Fibroblast of skin of left quadriceps (primary cell): ENCODE measurements at regions not wholly inside any gene's neighbourhood (a gene's known extent, or its start where the extent isn't known, plus 50 kb on each side); places are given as distances from the start of the nearest gene placed in this dataset.
A peak's percentile ranks its signal among the peaks of the same experiment; 100 is the strongest.
"Not testable (repeated sequence)": the region's sequence is repeated elsewhere in the genome, so short reads cannot be mapped to it uniquely, and the experiment has no call there.

ENCODE experiments used
- DNase-seq, 2 experiments: peaks; one replicate each; pipeline ENCODE4 v3.0.0-alpha.2; 2013; ENCODE audit warnings: low read depth in 2 of 2

DNA sequence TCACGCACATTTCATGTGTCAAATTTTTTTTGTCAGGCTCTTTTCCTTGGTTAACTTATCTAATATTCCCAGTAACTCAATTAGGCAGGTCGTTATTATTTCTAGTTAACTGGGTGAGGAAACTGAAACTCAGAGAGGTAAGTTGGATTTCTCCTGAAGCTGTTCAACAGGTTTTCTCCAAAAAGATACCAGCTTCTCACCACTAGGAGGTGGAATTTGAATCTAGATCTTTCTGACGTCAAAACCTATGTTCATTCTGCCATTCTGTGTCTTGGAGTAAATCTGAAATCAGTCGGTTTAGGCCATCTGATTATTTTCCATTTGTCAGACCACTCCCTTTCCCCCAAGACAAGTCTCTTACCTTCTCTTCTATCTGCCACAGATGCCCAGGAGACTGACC is 572.9 kb downstream of the ACTL7B start:
- no peak for DNase-seq

DNA sequence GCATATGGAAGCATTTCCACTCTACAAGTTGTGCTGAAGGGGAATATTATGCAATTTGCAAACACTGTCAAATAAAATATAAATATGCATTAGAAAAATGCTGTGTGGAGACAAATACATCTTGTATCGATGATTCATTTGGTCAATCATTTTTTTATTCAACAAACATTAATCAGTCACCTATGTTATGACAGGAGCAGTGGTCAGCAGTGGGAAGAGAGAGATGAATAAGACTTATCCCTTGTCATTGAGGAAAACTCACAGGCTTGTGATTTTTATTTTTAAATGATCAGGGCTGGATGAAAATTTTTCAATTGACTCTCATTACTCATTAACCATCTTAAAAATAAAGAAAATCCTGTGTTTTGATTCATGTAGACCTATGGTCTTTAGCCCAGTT is 574.1 kb downstream of the ACTL7B start:
- DNase-seq, result no peak

DNA sequence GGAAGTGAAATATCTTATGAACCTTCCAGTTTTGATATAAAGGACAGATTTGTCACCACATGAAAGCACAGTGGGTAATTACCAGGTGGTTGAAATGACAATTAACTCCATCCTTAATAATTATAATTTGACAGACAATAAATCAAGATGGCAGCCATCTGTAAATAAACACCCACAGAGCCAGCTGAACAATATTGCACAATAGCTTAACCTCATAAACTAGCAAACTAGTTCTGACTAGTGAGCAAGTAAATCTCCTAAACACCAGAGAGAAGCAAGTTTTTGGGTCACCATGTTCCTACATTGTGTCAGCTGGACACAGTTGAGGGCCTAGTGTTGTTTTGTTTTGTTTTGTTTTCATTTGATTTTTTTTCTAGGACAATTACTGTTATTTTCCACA is 577.4 kb downstream of the ACTL7B start:
- no peak for DNase-seq

DNA sequence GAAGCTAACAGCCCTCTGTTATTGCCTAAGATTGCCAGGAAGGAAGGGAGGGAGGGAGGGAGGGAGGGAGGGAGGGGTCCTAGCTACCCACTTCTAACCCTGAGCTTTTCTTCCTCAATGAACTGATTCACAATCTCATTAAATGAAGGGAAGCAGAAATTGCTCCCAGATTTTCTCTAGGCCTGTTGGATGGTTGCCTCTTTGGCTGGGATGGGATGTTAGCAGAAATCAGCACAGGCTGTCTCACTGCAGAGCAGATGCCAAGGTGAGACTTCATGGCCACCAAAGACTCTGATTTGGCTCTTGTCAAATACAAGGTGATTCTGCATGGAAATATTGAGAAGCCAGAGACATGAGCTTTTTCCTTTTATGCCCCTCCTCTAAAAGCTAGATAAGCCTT is 578.6 kb downstream of the ACTL7B start:
- no peak for DNase-seq

DNA sequence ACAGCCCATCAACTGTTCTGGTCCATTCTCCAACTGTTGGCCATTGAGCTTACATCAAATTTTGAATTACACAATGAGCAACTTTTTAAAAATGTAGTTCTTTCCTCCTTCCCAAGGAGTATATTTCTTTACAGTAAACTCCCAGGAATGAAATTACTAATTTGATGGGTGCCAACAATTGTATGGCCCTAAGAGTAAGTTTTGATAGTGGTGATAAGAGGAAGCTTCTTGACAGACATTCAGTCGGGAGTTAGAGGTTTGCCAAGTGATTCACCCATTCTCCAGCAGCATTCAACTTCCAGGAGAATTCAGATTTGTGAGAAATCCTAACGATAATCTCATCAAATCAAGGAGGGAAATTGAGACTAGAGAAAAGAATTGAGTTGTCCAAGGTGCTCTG is 579.9 kb downstream of the ACTL7B start:
- DNase-seq, result no peak

DNA sequence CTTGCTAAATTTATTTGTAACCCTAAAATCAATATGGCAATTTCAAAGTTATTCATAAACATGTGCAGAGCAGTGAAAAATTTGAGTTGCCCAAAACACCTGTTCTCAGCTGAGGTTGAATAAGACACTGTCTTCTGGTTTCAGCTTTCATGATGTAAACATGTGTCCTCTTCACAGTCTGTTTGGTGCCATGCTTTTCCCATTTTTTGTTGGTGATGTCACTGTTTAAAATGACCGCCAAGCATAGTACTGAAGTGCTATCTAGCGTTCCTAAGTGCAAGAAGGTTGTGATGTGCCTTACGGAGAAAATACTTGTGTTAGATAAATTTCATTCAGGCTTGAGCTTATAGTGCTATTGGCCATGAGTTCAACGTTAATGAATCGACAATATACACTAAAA is 580.8 kb downstream of the ACTL7B start:
- DNase-seq, result no peak

DNA sequence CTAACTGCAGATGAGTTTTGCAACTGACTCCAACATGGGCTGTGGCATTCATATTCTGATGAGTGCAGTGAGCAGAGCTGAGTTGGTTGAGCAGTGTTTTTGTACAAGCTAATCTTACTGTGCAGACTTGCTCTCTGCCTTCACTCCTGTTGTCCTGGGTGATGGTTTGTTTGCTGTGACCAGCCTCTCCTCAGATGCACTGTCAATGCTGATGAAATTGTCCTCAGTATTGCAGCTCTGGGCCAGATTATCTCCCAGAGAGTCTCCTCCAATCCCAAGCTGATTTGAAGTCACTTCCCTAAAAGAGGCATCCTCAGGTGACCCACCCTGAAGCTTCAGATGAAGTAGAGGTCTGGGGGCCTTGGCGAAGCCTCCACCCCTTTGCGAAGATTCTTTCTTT is 581.8 kb downstream of the ACTL7B start:
- no peak for DNase-seq

DNA sequence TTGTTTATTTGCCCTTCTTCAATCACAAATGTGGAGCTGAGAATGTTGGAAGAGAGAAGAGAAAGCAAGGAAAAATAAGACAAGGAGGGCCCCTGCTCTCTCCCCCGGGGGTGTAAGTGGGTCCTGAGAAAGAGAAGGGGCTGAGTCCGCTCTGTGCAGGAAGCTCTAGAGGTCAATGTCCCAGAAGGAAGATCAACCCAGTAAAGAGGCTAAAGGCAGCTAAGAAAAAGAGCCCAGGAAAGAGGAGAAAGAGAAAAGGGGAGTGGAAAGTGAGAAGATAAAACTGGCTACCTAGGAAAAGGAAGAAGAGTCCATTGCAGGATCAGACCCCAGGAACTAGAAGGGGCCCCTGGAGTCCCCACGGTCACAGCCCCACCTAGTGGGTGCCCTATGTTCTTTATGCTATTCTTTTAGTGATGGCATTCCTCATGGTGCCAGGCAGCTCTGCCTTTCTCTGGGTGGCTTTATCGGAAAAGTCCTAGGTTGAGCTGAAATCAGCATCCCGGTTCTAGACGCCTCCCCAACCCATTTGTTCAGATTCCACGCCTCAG is 583.4 kb downstream of the ACTL7B start:
- peak in 1 of 2 experiments; percentile 33 for DNase-seq

DNA sequence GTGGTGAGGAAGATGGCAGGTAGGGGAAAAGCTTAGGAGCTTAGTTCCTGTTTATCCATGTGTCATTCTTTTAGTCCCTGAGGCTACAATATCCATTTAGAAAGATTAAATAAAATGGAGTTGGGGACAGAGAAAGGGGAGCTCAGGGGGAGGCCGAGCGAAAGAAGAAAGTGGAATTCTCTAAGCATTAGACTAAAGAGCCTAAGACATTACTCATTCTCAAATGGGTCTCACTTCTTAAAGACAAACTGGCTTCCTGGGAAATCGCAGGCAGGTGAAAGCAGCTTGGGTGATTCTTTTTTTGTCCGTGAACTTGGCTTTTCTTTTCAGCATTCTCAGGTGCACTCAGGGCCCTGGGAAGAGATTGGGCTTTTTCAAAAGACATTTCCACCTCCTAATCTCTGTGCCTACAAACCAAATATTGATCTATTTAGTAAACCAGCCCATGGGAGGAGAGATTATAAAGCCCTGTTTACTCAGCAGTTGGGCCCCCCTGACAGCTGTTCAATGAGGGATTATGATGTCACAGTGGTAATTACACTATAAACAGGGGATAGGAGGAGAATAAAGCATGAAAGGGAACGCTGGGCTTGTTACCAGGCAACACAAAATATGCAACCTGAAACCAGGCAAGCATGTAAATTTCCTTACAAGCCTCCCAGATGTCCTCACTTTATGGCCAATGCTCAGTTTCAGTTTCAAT is 584.0 kb downstream of the ACTL7B start:
- peak; percentile 63 to 68 for DNase-seq

DNA sequence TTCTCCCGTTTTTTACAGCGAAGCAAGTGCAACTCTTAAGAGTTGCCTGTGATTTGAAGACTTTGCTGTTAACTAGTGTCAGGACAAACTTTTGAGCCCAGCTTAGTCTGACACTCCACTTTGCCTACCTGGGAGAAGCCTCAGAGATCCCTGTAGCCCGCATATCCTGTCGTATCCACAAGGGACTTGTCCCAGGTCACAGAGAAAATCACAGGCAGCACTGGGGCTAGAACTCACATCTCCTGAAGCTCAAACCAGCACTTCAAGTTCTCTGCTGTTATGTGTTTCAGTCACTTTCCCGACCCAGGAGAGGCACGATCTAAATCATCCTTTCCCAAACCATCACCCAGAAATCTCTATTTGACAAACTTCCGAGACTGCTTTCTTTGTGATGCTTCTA is 584.5 kb downstream of the ACTL7B start:
- DNase-seq, result no peak

DNA sequence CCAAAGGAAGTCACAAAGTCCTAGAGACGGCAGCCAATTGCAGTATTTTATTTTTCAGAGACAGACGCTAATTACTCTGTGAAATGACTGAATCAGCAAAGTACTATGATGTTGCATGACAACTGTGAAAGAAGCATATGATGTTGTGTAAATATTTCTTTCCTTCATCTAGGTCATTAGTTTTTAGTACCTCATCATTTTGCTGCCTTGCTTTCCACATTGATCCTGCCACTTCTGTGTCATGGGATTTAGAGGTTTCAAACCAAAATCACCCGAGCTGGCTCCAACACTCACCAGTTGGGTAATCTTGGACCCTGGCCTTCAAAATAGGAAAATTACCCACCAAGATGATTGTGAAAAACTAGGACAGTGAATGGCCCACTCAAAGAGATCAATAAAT is 585.2 kb downstream of the ACTL7B start:
- no peak for DNase-seq

DNA sequence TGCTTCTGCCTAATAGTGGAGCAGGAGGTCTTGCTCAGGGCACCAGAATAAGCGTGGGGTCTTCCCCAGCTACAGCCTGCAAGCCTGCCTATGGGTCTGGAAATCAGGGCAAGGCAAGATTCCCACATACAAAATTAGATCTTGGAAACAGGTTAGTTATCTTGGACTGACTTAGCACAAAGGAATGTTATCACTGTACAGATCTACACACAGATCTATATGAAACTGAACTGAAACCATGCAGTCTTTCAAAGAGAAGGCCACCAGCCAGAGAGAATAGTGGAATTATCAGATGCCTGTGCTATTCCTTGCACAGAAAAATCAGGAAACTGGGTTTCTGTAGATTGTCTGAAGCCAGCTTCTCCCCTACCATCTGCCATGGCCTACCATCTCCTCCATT is 585.7 kb downstream of the ACTL7B start:
- DNase-seq, result peak in 1 of 2 experiments; percentile 11

DNA sequence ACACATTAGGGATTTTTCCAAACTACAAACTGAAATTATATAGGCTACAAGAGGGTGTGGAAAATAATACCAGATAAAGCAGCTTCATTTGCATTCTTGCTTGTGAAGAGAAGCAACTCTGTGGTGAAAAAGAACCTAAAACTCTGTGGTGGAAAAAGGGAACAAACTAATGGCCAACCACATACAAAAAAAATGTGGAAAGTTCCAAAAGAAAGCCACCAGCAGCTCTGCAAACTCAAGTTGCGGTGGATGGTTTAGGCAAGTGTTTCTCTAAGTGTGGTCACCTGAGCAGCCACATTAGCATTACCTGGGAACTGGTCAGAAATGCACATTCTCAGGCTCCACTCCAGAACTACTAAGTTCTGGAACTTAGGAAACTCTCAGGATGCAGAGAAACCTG is 586.4 kb downstream of the ACTL7B start:
- no peak for DNase-seq

DNA sequence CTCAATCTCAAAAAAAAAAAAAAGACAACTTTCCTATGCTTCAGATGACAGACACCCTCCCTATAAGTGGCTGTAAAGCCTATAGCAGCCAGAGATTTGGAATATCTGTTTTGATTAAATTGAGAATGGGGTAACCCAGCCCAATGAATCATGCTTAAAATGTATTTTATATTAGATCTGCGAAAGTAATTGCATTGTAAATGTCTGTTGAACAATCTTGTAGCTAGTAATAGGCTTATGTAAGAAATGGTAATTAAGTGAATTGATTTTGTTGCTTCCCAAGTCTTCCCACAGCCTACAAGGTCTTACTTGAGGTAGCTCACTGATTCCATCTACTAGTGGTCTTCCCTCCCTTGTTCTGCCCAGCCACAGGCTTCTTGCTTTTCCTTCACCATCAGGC is 590.7 kb downstream of the ACTL7B start:
- DNase-seq, result no peak

DNA sequence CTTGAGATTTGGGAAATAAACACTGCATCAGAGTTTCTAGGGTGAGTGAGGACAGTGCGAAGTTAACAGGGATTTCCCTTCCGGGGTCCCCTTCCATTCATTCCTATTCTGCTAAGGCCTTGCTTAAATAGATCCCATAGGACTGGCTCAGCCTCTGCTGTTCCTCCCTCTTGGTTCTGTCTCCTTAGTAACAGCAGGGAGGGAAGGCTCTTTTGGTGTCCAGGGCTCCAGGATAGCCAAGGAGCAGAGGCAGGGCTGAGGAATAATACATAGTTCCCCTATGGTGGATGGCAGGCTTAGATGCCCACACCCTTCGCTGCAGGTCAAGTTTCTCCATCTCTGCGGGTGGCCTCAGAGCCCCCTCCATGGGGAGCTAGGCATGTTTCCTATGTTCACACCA is 591.7 kb downstream of the ACTL7B start:
- DNase-seq, result no peak

DNA sequence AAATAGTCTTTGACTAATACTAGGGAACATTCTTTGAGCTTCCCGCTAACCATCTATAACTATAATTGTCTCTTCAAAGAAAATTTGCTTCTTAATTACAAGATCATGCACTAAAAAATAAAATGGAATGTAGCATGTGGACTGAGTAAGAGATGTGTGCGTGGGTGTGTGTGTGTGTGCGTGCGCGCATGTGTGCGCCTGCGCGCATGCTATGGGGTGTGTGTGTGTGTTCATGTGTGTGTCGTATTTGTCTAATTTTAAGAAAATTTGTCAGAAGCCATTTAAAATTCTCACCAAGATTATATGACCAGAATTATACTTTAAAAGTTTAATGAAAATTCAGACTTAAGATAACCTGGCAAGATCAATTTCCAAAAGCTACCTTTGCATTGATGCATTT is 593.0 kb downstream of the ACTL7B start:
- no peak for DNase-seq

DNA sequence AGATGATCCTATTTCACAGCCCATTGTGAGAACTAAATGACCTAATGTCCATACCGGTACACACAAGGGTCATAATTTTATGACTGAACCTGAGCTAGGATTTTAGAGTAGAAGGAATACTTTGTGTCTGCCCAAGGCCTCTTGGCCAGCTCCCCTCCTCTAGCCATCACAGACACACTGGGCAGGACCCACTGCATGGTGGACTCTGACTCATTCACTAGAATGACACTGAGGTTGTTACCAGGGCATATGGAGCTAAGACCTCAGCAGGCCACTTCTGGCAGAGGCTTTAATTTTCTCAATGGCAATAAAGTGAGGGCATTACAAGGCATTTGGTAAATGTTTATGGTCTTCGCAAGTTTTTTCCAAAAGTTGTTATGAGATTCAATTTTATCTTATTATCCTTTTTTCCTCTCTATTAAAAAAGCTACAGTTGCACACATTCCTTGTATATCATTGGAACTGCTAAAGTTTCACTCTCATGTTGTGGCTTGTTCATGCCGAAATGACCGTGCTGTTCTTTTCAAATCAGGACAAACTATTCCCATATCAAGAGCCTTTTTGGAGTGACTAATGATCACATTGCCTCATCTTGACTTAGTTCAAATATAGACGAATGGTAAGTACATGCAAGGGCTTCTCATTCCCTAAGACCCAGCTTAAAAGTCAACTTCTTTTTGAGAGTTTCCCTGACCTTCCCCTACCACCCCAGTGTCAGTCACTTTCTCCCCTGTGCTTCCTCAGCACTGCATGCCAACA is 595.7 kb downstream of the ACTL7B start:
- DNase-seq, result no peak

DNA sequence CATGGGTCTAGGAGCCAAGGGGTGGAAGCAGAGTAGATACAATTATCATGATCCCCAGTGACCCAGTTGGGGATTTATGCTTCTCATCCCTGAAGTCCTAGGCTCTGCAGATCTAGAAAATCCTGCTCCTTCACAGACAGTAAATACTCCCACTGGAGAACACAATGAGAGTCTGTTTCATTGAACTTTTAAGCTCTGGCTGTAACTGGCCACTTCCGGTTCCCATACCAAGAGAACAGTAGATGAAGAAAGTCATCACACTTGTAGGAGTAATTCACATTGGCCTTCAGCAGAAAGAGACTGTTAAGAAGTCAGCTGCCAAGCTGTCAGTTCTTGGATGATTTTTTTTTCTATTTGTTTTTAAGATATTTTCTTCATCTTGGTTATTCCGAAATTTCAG is 597.1 kb downstream of the ACTL7B start:
- no peak for DNase-seq

DNA sequence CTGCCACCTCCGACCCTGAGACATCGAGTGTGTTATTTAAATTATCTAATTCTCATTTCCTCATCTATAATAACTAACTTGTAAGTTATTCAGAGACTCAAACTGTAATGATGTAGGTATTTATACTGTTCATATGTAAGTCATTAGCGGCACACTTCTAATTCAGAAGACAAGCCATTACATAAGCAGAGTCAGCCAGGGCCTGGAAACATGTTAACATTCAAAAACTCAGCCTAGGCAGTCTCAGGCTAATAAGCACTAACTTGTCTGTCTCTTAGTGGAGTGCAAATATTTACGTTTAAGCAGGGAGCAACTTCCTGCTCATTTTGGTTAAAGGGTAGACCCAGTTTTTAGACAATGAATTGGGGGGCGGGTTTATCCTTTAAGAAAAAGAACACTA is 598.4 kb downstream of the ACTL7B start:
- peak; percentile 60 to 62 for DNase-seq

DNA sequence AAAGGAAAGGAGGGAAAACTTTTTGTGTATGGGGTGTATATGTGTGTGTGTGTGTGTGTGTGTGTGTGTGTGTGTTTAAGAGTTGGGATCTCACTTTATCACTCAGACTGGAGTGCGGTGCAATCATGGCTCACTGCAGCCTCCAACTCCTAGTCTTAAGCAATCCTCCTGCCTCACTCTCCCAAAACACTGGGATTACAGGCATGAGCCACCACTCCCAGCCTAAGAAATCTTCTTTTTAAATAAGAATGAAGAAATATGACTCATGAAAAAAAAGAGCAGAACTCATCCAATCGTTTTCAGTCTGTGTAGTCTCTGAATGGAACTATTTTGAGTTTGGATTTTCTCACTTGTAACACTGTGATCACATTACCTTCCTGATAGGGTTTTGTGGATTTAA is 601.5 kb downstream of the ACTL7B start:
- no peak for DNase-seq

DNA sequence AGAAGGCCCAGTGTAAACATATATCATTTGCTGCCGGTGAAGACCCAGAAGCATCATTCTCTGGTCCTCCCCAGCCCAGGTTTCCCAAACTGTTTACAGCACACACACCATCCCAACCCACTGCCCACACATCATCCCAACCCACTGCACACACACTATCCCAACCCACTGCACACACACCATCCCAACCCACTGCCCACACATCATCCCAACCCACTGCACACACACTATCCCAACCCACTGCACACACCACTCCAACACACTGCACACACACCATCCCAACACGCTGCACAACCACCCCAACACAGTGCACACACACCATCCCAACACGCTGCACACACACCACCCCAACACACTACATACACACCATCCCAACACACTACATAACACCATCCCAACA is 608.4 kb downstream of the ACTL7B start:
- DNase-seq, result not testable (repeated sequence)

DNA sequence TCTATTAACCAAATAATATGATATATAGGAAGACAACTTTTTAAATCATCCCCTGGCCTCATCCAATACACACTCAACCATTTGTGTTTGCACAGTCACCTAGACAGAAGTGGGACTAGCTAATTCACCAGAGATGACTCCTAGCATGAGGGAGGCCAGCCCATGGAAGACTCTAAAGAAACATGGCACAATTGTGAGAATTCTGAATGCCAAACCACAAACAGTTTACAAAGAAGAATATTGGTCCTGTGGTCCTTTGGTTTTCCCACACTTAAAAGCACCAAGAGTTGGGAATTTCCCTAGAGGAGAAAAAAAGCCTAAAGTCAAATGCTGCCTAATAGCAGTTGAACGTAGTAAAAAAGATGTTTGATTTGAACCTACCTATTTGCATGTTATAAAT is 609.9 kb downstream of the ACTL7B start:
- DNase-seq, result no peak

DNA sequence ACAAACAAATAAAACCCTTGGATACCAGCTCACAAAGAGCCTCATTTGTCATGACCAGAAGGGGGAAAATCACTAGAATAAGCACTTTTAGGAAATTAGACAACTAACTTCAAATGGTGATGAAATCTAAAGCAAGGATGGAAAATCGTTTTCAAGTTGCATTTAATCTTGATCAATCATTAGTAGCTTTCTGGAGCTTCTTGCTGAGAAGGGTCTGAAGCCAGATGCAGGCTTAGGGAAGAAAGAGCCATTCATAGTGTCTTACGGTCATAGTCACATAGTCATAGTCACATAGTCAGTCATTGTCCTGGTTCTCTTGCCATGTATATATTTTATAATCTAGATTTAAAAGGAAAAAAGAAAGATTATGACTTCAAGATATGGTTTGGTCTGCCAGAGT is 610.5 kb downstream of the ACTL7B start:
- no peak for DNase-seq
